NCI-H510A (cell line): ENCODE measurements at regions not wholly inside any gene's neighbourhood (a gene's known extent, or its start where the extent isn't known, plus 50 kb on each side); places are given as distances from the start of the nearest gene placed in this dataset.
"Not testable (repeated sequence)": the region's sequence is repeated elsewhere in the genome, so short reads cannot be mapped to it uniquely, and the experiment has no call there.

Source experiments
- DNase-seq: peaks from one replicate; lab custom pipeline; 2025; lab: John Stamatoyannopoulos, UW

DNA sequence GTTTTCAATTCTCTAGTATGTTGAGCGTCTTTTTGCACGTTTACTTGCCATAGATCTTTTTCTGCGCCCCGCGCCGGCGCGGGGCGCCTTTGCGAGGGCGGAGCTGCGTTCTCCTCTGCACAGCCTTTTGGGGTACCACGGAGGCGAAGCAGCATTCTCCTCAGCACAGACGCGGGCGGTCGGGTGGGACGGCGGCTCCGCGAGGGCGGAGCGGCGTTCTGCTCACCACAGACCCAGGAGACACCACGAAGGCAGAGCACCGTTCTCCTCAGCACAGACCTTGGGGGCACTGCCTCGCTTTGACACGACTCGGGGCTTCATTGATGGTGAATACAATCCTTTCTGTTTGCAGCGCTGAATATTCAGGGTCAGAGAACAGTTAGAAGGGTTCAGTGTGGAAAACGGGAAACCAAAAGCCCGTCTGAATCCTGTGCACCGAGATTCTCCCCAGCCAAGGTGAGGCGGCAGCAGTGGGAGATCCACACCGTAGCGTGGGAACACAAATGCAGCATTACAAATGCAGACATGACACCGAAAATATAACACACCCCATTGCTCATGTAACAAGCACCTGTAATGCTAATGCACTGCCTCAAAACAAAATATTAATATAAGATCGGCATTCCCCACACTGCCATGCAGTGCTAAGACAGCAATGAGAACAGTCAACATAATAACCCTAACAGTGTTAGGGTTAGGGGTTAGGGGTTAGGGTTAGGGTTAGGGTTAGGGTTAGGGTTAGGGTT, 190.7 kb upstream of the VIPR2 start:
- not testable (repeated sequence) for DNase-seq

DNA sequence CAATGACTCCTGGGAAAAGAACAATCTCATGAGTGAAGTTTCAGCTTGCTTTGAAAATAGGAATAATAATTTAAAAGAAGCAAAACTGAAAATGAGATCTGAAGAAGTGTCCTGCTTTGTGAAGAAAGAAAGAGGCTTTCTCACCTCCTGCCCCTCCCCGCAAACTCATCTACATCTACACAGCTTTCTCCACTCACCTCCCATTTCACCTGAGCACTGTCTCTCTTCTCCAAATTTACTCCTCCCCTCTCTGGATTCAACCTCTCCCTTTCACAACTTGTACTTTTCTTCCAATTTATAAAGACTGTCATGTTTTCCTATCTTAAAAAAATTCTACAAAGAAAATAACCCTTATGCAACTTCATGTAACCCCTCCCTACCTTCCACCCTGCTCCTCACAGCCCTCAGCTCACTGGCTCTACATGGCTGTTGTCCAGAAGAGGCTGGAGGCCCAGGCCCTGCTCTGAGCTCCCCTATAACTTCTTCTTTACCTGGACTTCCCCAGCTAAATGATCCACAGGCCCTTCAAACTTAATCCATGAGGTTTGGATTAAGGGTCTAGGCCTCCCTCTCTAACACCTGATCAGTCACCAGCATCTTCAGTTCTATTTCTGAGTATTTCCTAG, 188.3 kb upstream of the VIPR2 start:
- DNase-seq, result not testable (repeated sequence)

DNA sequence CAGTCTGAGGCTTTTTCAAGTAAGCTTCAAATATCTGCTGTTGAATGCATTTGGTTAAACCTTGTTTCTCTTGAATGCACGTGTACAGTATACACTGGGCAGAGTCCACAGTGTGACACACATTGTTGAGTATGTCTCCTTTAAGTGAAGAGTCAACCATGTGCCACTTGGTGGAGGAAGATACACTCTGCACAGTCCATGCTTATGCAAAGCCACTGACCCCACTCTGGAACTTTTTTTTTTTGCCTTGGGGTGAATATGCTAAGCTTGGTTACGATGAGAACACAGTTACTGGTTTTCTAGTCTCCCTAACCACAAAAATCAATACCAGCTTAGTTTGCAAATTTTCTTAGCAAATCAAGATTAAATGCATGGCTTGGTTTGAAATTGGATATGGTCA, 186.8 kb upstream of the VIPR2 start:
- no peak for DNase-seq

DNA sequence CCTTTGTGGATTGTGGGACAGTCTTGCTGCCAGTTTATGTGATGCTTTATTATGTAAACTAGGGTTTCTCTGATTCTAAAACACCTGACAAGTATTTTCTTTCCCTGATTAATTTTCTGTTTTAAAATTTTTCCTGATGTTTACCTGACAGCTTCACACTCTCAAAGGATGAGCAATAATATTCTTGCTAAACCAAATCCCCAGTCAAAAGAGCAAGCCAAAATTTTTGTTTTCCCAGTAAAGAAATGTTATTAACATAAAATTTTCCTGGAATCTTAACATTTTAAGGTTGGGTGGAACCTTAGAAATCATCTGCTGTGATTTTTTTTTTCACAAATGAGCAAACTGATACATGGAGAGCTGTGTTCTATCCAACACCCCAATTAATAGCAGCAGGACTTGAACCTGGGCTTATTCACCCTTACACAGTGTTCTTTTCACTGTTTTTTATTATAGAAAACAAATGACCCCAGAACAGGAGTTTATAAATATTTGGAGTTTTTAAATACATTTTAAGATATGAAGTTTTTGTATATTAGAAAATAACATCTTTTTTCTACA, 185.2 kb upstream of the VIPR2 start:
- no peak for DNase-seq

DNA sequence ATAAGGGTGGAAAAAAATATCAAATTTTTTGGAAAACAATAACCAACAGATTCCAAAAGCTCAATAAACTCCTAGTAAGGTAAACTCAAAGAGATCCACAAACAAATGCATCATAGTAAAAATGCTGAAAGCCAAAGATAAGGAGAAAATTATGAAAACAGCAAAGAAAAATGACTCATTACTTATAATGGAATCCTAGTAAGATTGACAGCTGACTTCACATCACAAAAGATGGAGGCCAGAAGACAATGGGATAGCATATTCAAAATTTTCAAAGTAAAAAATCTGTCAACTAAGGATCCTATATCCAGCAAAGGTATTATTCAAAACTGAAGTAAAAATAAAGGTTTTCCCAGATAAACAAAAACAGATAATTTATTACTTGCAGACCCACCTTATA, 183.4 kb upstream of the VIPR2 start:
- DNase-seq, result no peak

DNA sequence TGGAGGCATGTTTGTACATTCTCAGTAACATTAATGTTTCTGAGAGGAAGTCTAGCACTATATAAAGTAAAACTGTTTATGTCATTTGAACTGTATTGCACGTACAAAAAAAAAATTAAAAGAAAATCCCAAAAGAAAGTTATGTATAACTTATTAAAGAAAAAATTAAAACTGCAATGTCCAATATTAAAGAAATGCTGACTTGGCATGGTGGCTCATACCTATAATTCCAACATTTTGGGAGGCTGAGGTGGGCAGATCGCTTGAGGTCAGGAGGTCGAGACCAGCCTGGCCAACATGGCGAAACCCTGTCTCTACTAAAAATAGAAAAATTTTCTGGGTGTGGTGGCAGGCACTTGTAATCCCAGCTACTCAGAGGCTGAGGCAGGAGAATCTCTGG, 178.7 kb upstream of the VIPR2 start:
- no peak for DNase-seq

DNA sequence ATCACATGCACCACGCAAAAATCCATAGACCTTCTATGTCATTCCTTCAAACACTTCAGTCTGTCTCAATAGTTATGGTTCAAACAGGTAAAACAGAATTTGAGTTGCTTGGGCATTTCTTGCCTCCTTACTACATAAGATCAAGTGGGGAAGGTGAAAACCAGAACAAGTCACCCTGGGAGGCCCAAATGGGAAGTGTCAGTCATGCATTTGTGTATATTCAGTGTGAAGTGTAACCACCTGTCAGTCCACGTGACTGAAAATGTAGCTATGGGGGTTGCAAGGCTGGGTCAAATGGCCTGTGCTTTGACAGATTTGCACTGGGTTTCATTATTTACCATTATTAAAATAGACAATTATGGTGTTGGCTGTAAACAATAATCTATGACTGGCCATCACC, 176.6 kb upstream of the VIPR2 start:
- DNase-seq, result no peak

DNA sequence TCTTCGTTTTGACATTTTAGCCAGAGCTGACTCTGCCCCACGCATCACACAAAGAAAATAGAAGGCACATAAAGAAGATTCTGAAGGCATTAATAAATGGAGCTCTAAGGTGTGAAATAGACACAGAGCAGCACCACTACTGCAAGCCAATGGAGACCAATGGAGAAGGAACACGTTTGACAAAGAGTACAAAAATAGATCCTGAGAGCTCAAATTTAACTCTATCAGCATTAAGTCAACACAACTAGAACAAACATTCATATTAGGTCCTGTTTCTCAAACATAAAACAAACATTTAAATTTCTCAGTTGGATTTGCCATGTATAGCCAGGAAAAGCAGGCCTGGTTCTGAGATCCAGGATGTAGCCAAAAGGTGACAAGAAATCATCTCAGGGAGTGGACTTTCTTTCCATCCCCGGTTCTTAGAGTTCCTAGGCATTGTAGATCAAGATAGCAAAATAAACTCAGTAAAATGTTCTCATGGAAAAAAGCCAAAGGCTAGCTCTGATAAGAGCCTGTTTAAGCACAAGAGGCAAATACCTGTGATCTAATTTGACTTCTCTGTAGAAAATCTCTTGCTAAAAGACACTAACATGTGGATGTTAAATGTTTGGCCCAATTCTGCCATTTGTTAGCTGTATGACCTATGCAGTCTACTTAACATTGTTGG, 174.2 kb upstream of the VIPR2 start:
- DNase-seq, result no peak

DNA sequence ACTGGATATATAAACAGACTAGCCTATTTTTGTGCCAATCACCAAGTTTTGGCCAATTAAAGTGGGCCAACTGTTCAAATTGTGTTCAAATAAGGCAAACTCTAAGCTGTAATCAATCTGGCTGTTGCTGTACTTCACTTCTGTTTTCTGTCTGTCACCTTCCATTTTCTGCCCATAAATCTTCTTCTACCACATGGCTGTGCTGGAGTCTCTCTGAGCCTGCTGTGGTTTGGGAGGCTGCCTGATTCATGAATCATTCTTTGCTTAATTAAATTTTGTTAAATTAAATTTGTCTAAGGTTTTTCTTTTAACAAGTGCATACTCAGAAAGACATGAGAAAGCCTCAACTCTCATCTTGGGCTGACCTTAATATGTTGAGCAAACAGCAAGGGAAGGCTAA, 172.6 kb upstream of the VIPR2 start:
- DNase-seq, result no peak

DNA sequence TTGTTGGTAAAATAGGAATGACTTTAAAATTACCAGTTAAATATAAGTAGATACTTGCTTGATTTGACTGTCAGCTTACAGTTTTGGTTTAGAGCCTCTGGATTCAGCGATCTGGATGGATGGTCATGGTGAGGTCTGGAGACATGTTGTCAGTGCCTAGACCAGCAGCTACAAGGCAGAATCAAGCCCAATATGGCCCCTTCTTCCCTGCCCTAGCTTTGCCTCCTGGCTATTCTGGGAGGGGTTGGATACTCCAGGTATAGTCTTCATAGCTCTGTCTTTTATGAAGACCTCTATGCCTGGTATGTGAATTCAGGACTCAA, 166.5 kb upstream of the VIPR2 start:
- no peak for DNase-seq

DNA sequence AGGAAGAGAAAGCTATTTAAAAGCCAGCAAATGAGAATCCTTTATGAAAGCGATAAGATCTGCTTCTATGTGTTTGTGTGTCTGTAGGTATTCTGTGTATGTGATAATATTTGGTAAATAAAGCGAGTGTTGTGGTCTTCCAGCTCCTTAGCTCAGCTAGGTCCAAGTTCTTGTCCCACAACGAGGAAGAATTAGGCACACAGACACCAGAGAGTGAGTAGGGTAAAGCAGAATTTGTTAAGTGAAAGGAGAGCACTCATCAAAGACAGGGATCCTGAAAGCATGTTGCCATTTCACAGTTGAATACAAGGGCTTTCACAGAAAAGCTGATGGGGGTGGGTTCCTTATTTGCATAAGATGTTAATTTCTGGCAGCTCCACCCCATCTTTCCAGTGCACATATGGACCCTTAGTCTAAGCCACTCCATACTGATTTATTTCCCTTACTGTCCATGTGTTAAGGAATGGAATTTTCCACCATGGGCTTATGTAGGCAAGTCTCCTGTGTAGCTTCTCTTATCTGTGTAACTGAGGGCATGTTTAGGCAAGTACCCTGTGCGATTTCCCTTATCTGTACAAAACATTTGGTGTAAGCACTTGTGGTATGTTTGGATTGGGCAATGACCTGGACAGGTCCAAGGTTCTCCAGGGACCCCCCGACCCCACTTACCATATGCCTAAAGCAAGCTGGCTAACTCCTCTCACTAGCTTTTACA, 165.9 kb upstream of the VIPR2 start:
- DNase-seq, result no peak

DNA sequence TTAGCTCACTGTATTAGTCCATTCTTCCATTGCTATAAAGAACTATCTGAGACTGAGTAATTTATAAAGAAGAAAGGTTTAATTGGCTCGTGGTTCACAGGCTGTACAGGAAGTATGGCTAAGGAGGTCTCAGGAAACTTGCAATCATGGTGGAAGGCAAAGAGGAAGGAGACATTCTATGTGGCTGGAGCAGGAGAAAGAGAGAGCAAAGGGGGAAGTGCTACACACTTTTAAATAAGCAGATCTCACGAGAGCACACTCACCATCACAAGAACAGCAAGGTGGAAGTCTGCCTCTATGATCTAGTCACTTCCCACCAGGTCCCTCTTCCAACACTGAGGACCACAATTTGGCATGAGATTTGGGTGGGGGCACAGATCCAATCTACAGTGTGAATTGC, 164.5 kb upstream of the VIPR2 start:
- DNase-seq, result not testable (repeated sequence)

DNA sequence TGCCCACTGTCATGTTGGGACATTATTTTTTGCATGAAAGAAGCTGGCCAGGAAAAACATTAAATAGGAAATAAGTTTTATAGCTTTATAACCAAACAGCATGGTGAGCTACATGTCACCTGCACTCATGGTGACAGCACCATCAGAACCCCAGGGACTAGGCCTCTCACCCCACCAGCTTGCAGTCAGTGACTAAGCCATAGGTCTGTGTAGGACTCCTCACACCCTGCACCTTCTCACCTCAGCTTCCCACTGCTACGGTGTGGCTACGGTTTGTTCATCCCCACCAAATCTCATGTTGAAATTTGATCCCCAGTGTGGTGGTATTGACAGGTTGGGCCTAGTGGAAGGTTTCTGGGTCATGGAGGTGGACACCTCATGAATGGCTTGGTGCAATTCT, 161.3 kb upstream of the VIPR2 start:
- DNase-seq, result no peak

DNA sequence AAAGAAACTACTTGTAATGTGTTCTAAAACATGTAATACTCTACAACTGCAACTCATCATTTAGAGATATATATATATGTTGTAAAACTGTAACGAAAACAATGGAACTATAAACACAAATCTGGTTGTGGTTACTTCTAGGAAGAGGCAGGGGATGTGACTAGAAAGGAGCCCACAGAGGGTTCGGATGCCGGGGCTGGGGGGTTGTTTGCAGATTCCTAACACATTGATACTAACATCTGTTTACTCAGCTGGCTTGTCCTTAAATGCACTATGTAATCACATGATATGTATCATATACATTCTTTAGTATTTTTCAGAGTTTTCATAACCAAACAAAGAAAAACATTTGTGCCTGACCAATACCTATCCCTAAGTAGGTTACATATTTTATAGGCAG, 160.5 kb upstream of the VIPR2 start:
- not testable (repeated sequence) for DNase-seq

DNA sequence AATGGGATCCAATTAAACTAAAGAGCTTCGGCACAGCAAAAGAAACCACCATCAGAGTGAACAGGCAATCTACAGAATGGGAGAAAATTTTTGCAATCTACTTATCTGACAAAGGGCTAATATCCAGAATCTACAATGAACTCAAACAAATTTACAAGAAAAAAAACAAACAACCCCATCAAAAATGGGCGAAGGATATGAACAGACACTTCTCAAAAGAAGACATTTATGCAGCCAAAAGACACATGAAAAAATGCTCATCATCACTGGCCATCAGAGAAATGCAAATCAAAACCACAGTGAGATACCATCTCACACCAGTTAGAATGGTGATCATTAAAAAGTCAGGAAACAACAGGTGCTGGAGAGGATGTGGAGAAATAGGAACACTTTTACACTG, 158.8 kb upstream of the VIPR2 start:
- DNase-seq, result not testable (repeated sequence)

DNA sequence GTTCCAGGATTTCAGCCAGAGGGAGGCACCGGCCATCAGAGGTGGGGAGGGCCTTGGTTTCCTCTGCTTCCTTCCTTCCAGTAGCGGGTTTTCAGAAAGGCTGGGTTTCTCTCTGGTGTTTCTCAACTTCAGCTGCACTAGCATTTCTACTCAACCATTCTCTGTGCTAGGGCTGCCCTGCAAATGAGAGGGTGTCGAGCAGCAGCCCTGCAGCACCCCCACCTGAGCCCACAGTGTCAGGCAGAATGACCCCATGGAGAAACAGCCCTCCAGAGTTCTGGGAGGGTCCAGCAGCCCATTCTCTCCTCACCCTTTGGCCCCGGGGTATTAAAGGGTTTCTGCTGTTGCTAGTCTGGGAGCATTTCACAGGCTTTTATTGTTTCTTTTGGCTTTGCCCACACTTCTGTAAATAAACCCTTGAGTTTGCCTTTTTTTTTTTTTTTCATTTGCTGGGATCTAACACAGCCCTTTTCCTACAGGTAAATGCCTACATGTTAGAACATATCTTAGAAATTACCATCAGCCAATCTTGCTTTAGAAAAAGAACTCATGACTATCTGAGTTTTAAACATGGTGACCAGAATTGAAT, 151.5 kb upstream of the VIPR2 start:
- no peak for DNase-seq

DNA sequence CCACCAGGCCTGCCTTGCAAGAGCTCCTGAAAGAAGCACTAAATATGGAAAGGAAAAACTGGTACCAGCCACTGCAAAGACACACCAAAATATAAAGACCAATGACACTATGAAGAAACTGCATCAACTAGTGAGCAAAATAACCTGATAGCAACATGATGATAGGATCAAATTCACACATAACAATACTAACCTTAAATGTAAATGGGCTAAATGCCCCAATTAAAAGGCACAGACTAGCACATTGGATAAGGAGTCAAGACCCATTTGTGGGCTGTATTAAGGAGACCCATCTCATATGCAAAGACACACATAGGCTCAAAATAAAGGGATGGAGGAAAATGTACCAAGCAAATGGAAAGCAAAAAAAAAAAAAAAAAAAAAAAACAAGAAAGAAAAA, 141.8 kb upstream of the VIPR2 start:
- not testable (repeated sequence) for DNase-seq

DNA sequence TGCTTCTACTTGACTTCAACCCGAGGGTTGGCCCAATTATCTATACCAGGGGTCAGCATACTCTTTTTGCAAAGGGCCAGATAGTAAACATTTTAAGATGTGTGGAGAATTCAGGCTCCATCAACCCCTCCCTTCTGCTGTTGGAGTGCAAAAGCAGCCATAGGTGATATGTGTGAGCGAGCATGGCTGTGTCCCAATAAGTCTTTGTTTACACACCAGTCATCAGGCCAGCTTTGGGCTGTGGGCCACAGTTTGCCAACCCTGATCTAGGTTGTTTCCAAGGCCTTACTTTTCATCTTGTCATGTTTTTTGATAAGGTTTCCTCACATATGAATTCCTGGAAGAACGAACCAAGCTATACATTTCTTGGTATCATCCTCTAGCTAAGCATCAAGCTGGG, 136.9 kb upstream of the VIPR2 start:
- DNase-seq, result no peak

DNA sequence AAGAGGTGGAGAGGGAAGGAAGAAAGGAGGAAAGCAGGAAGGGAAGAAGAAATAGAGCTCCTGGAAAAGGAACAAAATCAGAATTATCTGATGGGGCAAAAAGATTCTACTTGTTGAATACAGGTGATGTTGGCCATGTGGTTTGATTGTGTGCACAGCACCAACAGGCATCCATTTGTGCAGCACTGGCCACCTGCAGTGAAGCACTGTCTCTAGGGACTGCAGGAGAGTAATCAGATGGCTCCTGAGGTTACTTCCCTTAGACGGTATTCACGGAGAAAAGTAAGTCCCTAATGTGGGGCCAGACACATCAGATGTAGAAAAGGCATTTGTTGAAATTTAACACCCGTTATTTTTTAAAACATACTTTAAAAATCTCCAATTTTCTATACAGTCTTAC, 135.3 kb upstream of the VIPR2 start:
- DNase-seq, result no peak

DNA sequence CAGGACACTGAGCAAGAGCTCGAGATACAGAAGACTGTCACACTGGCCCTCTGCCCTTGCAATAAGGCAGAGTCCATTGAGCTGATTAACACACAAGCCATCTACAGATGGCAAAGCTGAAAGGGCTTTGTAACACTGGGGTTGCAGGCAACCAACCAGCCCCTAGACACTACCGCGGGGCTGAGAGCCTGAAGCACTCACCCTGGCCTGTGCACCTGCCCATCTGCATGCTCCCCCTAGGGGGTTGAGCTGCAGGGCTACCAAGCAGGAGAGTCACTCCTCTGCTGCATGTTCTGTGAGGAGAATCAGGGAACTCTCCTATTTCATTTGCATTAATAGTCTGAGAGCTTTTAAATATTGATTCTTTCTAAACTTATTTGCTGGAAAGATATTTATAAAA, 128.1 kb upstream of the VIPR2 start:
- no peak for DNase-seq

DNA sequence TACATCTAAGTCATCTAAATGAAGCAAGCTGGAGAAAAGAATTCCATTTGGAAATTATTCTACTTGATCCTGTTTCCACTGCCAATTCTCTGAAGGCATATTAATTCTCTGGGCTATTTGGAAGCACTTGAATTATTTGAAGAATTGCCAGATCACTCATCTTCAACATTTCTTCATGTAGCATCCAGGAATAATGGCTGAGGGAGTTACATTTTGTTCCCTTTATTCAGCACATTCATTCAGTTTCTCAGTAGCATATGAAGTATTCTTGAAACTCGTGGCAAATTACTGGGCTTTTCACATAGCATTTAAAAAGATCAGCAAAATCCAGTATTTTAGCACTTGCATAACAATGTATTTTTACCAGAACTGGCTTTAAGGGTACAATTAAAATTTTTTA, 127.1 kb upstream of the VIPR2 start:
- no peak for DNase-seq

DNA sequence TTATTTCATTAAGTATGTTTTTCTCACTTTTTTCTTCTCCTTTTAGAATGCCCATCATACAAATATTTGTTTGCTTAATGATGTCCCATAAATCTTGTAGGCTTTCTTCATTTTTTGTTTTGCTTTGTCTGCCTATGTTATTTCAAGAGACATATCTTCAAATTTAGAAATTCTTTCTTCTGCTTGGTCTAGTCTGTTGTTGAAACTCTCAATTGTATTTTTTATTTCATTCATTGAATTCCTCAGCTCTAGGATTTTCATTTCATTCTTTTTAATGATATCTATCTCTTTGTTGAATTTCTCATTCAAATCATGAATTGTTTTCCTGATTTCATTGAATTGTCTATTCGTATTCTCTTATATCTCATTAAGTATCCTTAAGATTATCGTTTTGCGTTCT, 125.1 kb upstream of the VIPR2 start:
- no peak for DNase-seq
